Mesothelial cell of epicardium (in vitro differentiated cells): ENCODE measurements at regions not wholly inside any gene's neighbourhood (a gene's known extent, or its start where the extent isn't known, plus 50 kb on each side); places are given as distances from the start of the nearest gene placed in this dataset.

Source experiments
- DNase-seq, 2 experiments: peaks; one replicate each; pipeline ENCODE4 v3.0.0; 2021; ENCODE audit warnings: low spot score in 2 of 2; ENCODE audit not compliant: unreplicated experiment in 2 of 2
- H3K27ac Mint-ChIP-seq: 2 replicates; pipeline ENCODE4 v1.8.0; 2021; ENCODE audit warnings: mixed read lengths
- H3K27me3 Mint-ChIP-seq: 2 replicates; pipeline ENCODE4 v1.8.0; 2021; ENCODE audit warnings: low read depth, mixed read lengths
- H3K36me3 Mint-ChIP-seq: 2 replicates; pipeline ENCODE4 v1.8.0; 2021; ENCODE audit warnings: mixed read lengths
- H3K4me1 Mint-ChIP-seq: 2 replicates; pipeline ENCODE4 v1.8.0; 2021; ENCODE audit warnings: mixed read lengths
- H3K4me3 Mint-ChIP-seq: 2 replicates; pipeline ENCODE4 v1.8.0; 2021; ENCODE audit warnings: mild to moderate bottlenecking, moderate library complexity, mixed read lengths
- H3K9me3 Mint-ChIP-seq: 2 replicates; pipeline ENCODE4 v1.8.0; 2021; ENCODE audit warnings: mixed read lengths
- TF ChIP-seq, protein P1 (sequence below): fragments of 200-600 bp; sonication (generic); IDR thresholded peaks from one replicate; pipeline ENCODE4 v1.5.0; 2021; ENCODE audit warnings: antibody characterized with exemption; ENCODE audit not compliant: unreplicated experiment

DNA sequence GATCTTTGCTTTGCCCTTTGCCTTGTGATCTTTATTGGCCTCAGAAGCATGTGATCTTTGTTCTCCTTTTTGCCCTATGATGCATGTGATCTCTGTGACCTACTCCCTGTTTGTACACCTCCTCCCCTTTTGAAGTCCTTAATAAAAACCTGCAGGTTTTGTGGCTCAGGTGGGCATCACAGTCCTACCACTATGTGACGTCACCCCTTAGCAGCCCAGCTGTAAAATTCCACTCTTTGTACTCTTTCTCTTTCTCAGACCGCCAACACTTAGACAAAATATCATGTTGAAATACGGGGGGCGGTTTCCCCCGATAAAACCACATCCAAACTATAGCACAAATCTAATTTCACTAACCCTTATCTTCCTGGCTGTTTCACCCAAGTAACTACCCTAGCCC, 76.7 kb upstream of the RAPGEF4 start:
- Mint-ChIP-seq H3K4me3 (no peak overlapping the region), H3K9me3 (peaks cover 27% of the 10 kb centered on the region), H3K36me3 (peaks cover 15% of the 10 kb centered on the region), H3K27ac (no peak overlapping the region), H3K27me3 (no peaks in the 10 kb centered on the region), H3K4me1 (no peaks in the 10 kb centered on the region)
- TF ChIP-seq, protein P1, sequence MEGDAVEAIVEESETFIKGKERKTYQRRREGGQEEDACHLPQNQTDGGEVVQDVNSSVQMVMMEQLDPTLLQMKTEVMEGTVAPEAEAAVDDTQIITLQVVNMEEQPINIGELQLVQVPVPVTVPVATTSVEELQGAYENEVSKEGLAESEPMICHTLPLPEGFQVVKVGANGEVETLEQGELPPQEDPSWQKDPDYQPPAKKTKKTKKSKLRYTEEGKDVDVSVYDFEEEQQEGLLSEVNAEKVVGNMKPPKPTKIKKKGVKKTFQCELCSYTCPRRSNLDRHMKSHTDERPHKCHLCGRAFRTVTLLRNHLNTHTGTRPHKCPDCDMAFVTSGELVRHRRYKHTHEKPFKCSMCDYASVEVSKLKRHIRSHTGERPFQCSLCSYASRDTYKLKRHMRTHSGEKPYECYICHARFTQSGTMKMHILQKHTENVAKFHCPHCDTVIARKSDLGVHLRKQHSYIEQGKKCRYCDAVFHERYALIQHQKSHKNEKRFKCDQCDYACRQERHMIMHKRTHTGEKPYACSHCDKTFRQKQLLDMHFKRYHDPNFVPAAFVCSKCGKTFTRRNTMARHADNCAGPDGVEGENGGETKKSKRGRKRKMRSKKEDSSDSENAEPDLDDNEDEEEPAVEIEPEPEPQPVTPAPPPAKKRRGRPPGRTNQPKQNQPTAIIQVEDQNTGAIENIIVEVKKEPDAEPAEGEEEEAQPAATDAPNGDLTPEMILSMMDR = no peak
- DNase-seq = no peak

DNA sequence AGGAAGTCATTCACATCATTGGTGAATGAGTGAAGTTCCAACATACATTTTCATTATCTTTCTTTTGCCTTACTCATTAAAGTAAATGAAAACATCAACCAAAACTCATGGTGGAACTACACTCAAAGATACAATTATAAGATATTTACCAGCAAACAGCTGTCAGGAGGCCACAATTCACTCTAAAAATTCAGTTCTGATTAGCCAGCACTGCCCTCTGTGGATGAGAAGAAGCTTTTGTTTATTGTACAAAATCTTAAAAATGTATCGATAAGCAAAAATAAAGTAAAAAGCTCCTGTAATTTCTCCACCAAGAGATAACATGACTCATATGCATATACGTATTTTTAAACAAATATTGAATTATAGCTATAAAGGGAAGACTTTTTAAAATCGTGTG, 73.5 kb upstream of the RAPGEF4 start:
- Mint-ChIP-seq H3K4me1 (no peaks in the 10 kb centered on the region), H3K9me3 (peaks cover 50% of the 10 kb centered on the region), H3K36me3 (peaks cover 25% of the 10 kb centered on the region), H3K4me3 (no peak overlapping the region), H3K27ac (no peak overlapping the region), H3K27me3 (no peaks in the 10 kb centered on the region)
- TF ChIP-seq, protein P1 = no peak
- DNase-seq = no peak

DNA sequence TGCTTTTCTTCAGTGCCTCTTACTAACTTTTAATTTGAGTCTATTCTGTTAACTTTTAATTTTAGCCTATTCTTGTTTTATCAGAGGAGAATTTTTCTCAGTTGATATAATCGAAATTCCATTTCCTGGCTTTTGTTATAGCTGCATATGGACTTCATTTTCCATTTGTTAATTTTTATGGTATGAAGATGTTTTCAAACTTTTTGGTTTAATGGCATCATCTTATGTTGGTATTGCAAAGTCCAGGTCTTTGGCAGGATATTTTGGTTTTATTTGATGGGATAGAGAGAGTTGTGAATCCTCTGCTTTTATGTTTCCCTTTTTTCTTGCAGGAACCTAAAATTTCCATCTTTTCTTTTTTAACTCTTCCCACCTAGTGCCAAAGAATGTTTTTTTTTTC, 70.9 kb upstream of the RAPGEF4 start:
- Mint-ChIP-seq H3K36me3 (peaks cover 14% of the 10 kb centered on the region), H3K4me1 (no peaks in the 10 kb centered on the region)
- TF ChIP-seq, protein P1 = no peak

DNA sequence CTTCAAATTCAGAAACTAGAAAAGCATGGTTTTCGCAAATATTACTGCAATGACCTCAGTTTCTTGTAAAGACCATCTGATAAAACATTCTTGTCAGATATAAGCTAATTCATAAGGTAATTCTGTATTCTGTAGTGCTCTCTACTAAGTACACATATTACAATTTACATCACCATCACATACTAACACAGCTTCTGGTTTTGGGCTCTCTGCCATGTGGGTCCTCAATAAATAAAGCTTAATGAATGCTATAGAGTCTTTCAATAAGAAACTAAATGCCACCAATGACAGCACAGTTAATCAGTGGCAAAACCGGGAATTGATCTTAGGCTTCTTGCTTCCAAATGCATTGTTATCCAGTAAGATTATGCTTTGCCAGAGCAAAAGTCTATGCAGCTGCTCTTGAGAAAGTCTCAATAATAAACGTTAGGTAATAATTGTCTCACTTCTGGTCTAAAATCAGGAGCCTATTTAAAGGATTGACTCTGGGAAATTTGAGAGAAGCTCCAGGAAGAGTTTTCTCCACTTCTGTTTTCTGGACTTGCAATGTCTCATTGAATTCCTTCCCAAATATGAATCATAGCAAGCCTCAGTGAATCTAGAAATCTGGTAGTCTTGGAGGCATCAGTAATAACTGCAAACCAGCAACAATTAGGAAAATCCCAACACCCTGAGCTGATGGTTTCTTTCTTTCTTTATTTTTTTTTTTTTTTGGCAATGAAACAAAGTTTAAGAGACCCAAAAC, 67.9 kb upstream of the RAPGEF4 start:
- peaks cover 16% of the 10 kb centered on the region for H3K4me1 Mint-ChIP-seq
- DNase-seq = no peak
- H3K36me3 Mint-ChIP-seq = peaks cover 10% of the 10 kb centered on the region
- TF ChIP-seq, protein P1 = no peak
- no peaks in the 10 kb centered on the region for H3K27me3 Mint-ChIP-seq
- H3K4me3 Mint-ChIP-seq = no peak overlapping the region
- no peak overlapping the region for H3K27ac Mint-ChIP-seq
- H3K9me3 Mint-ChIP-seq = peaks cover 24% of the 10 kb centered on the region

More for the DNA sequence above, 70.9 kb upstream of the RAPGEF4 start:
- peaks cover 30% of the 10 kb centered on the region for H3K9me3 Mint-ChIP-seq
- no peak overlapping the region for H3K4me3 Mint-ChIP-seq
- no peak for DNase-seq
- H3K27ac Mint-ChIP-seq = no peak overlapping the region
- no peaks in the 10 kb centered on the region for H3K27me3 Mint-ChIP-seq

DNA sequence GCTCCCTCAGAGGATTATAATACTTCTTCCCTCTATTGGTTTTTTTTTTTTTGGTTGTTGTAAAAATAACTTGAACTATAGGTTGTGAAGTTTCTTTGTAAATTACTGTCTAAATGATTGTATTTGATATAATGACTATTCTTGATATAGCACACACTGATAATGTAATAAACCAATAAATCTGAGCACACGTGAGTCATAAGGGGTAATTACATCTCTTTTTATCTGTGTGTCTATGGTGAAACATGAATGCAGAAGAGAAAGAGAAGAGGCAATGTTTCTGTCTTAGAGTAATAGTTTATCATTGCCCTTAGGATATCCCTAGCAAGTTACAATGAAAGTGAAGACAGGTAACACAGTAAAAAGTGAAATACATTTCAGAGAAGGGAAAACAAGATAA, 64.1 kb upstream of the RAPGEF4 start:
- Mint-ChIP-seq H3K36me3 (peaks cover 14% of the 10 kb centered on the region), H3K9me3 (peaks cover 18% of the 10 kb centered on the region), H3K27ac (peak overlapping the region; percentile 24), H3K4me1 (peaks cover 27% of the 10 kb centered on the region), H3K4me3 (no peak overlapping the region), H3K27me3 (no peaks in the 10 kb centered on the region)
- no peak for DNase-seq
- TF ChIP-seq, protein P1 = no peak

DNA sequence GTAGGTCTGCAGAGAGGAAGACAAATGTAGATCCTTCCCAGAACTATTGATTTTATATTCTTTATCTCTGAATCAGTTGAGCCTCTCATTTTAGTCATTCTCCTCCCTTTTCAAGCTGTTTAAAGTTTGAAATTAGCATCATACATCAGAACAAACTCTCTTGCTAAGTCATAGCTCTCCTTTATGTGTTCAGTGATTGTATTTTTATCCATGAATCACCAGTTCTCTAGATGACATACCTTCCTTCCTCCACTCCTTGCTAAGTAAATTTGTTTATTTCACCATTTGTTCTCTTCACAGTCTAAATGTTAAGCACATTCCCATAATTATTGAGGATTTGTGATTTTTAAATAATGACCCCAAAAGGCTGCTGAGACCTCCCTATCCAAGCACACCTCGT, 63.5 kb upstream of the RAPGEF4 start:
- DNase-seq = no peak
- peaks cover 16% of the 10 kb centered on the region for H3K9me3 Mint-ChIP-seq
- H3K4me3 Mint-ChIP-seq = no peak overlapping the region
- H3K4me1 Mint-ChIP-seq = peaks cover 31% of the 10 kb centered on the region
- H3K27me3 Mint-ChIP-seq = no peaks in the 10 kb centered on the region
- TF ChIP-seq, protein P1 = no peak
- H3K27ac Mint-ChIP-seq = no peak overlapping the region
- H3K36me3 Mint-ChIP-seq = peaks cover 12% of the 10 kb centered on the region
